WTC11 (cell line): ENCODE measurements at regions not wholly inside any gene's neighbourhood (a gene's known extent, or its start where the extent isn't known, plus 50 kb on each side); places are given as distances from the start of the nearest gene placed in this dataset.

Experiments
- FOXP1 ChIP-seq: sonication (generic); formaldehyde crosslinking; IDR thresholded peaks from 2 replicates; pipeline ENCODE4 v1.8.0; 2022; ENCODE audit warnings: missing genetic modification reagents, mild to moderate bottlenecking, moderate library complexity, borderline replicate concordance
- NFYB ChIP-seq: sonication (generic); formaldehyde crosslinking; conservative IDR thresholded peaks from 2 replicates; pipeline ENCODE4 v1.8.0; 2022; ENCODE audit warnings: low read depth, missing genetic modification reagents
- TF ChIP-seq, protein P1 (sequence below): fragments of 200-600 bp; IDR thresholded peaks from 2 replicates; pipeline ENCODE4 v1.8.0; 2022; ENCODE audit warnings: antibody characterized with exemption

DNA sequence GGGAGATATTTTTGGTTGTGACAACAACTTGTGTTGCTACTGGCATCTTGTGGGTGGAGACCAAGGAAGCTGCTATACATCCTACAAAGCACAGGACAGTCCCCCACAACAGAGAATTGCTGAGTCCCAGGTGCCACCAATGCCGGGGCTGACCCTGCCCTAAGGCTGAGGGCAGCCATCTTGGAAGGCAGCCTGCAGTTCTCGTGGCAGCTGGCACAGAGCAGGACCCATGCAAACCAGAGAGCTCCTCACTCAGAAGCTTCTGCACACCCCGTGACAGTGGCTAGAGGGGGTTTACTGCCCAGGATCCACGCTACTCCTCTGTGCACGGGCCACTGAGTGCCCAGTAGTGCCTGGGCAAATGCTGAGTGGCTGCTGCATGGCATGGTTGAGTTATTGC, 143.4 kb downstream of the CTTN start:
- TF ChIP-seq FOXP1 (CRISPR knock-in tag) (no peak), NFYB (CRISPR knock-in tag) (no peak)
- TF ChIP-seq, protein P1, sequence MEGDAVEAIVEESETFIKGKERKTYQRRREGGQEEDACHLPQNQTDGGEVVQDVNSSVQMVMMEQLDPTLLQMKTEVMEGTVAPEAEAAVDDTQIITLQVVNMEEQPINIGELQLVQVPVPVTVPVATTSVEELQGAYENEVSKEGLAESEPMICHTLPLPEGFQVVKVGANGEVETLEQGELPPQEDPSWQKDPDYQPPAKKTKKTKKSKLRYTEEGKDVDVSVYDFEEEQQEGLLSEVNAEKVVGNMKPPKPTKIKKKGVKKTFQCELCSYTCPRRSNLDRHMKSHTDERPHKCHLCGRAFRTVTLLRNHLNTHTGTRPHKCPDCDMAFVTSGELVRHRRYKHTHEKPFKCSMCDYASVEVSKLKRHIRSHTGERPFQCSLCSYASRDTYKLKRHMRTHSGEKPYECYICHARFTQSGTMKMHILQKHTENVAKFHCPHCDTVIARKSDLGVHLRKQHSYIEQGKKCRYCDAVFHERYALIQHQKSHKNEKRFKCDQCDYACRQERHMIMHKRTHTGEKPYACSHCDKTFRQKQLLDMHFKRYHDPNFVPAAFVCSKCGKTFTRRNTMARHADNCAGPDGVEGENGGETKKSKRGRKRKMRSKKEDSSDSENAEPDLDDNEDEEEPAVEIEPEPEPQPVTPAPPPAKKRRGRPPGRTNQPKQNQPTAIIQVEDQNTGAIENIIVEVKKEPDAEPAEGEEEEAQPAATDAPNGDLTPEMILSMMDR, result no peak
